Stimulated activated naive CD4-positive, alpha-beta T cell treated with Interleukin-2 at 50 U/mL for 16 hours (primary cell): ENCODE measurements at regions not wholly inside any gene's neighbourhood (a gene's known extent, or its start where the extent isn't known, plus 50 kb on each side); places are given as distances from the start of the nearest gene placed in this dataset.

Source experiments
- DNase-seq: peaks from one replicate; lab custom pipeline; 2025; lab: John Stamatoyannopoulos, UW

GRCh38 chr6:87851674-87852299 is 149.8 kb upstream of the AKIRIN2 start:
- DNase-seq: no peak

- no peak for DNase-seq
Observed at GRCh38 chr6:87848616-87849015, 146.6 kb upstream of the AKIRIN2 start.

GRCh38 chr6:87847830-87848210 is 145.8 kb upstream of the AKIRIN2 start:
- DNase-seq: no peak

- no peak for DNase-seq
Observed at GRCh38 chr6:87847135-87847829, 145.2 kb upstream of the AKIRIN2 start.

- DNase-seq: no peak
Observed at GRCh38 chr6:87846434-87846833, 144.4 kb upstream of the AKIRIN2 start.

- DNase-seq: no peak
Observed at GRCh38 chr6:87840324-87840723, 138.3 kb upstream of the AKIRIN2 start.

GRCh38 chr6:87837876-87838275 is 135.8 kb upstream of the AKIRIN2 start:
- DNase-seq: no peak

- DNase-seq: no peak
Observed at GRCh38 chr6:87837444-87837843, 135.4 kb upstream of the AKIRIN2 start.

GRCh38 chr6:87832025-87832825 is 130.2 kb upstream of the AKIRIN2 start:
- DNase-seq: no peak

- DNase-seq: no peak
Observed at GRCh38 chr6:87830907-87831306, 128.9 kb upstream of the AKIRIN2 start.

GRCh38 chr6:87829622-87830121 is 127.6 kb upstream of the AKIRIN2 start:
- DNase-seq: no peak

GRCh38 chr6:87828044-87828443 is 126.0 kb upstream of the AKIRIN2 start:
- no peak for DNase-seq

GRCh38 chr6:87827346-87827745 is 125.3 kb upstream of the AKIRIN2 start:
- DNase-seq: no peak

GRCh38 chr6:87826424-87826823 is 124.4 kb upstream of the AKIRIN2 start:
- no peak for DNase-seq

- no peak for DNase-seq
Observed at GRCh38 chr6:87825821-87826221, 123.8 kb upstream of the AKIRIN2 start.

- no peak for DNase-seq
Observed at GRCh38 chr6:87824958-87825491, 123.0 kb upstream of the AKIRIN2 start.

- no peak for DNase-seq
Observed at GRCh38 chr6:87822011-87822410, 120.0 kb upstream of the AKIRIN2 start.

GRCh38 chr6:87820343-87820984 is 118.4 kb upstream of the AKIRIN2 start:
- DNase-seq: no peak

GRCh38 chr6:87817183-87817582 is 115.2 kb upstream of the AKIRIN2 start:
- no peak for DNase-seq

- no peak for DNase-seq
Observed at GRCh38 chr6:87815449-87815848, 113.4 kb upstream of the AKIRIN2 start.

- DNase-seq: no peak
Observed at GRCh38 chr6:87808005-87808757, 106.1 kb upstream of the AKIRIN2 start.
